ENCODE measurements at regions not wholly inside any gene's neighbourhood (a gene's known extent, or its start where the extent isn't known, plus 50 kb on each side); places are given as distances from the start of the nearest gene placed in this dataset.

DNA sequence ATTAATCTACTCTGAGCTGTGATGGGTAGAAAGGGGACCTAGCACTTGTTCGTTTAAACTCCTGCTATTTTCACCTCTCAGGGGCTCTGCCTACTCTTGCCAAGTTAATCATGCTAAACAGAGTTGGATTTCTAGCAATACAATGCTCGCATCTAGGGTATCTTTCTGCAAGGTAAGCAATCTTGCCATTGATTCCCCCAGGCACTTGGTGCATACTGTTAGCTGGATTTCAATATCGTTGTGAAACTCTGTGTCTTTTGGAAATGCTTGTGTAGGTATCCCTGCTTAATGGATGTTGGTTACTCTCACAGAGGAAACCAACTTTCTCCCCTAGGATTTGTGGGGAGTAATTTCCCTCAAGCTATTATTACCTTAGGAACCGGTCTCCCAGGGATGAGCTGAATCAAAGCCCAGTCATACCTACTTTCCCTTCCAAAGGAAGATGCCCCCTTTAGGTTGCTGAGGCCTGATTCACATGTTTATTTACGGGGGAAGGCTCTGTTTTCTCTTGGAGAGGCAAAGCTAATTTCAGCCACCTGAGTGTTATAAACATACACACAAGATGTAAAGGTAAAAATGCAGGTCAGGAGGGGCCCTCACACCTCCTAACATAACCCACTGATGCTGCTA is 366.8 kb downstream of the FBXW7 start:
- TF ChIP-seq CTCF (IDR thresholded peaks at IDR 0.05), result no peak
- TF ChIP-seq POLR2A (IDR thresholded peaks at IDR 0.05), result no peak
